Iris pigment epithelial cell (primary cell): ENCODE measurements at regions not wholly inside any gene's neighbourhood (a gene's known extent, or its start where the extent isn't known, plus 50 kb on each side); places are given as distances from the start of the nearest gene placed in this dataset.
"Not testable (repeated sequence)": the region's sequence is repeated elsewhere in the genome, so short reads cannot be mapped to it uniquely, and the experiment has no call there.

ENCODE experiments used
- DNase-seq: peaks from one replicate; pipeline ENCODE4 v3.0.0-alpha.2; 2011; ENCODE audit warnings: low read depth

GRCh38 chr11:91147885-91148284 is 925.0 kb upstream of the CHORDC1 start:
- no peak for DNase-seq

- DNase-seq: no peak
These were observed 918.8 kb upstream of the CHORDC1 start for GRCh38 chr11:91141655-91142054.

GRCh38 chr11:91136631-91137030 is 913.8 kb upstream of the CHORDC1 start:
- no peak for DNase-seq

- no peak for DNase-seq
These were observed 910.5 kb upstream of the CHORDC1 start for GRCh38 chr11:91133361-91133760.

DNA sequence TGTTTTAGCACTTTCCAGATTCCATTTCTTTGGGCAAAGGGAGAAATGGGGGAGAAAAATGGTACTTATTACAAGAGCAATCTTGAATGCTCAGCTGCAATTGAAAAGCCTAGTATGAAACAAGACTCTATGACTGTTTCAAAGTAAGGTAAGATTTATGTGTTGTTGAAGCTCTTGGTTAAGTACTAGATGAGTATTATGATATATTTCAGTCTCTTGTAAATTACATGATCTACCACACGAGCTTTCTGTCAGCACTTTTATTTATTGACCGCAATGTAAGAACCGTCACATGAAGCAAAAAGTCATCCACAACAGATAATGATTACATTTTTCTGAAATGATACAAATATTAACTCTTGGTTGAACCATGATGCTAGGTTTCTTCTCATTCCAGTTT is 906.7 kb upstream of the CHORDC1 start:
- DNase-seq: no peak

DNA sequence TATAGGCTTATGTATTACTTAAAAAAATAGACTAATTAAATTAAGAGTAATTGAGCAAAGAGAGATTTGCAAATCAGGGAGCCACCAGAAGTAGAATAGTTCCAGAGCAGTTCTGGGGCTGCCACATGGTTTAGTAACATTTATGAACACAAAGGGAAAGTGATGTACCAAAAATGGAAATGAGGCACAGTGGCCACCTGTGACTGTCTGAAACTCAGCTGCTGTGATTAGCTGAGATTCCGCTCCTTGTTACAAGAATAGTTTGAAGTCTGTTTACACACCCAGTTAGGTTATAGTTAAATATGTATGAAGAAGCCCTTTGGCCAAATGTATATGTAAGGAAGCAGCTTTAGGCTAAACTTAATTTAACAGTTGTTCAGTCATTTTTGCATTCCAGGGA is 901.5 kb upstream of the CHORDC1 start:
- DNase-seq: no peak

DNA sequence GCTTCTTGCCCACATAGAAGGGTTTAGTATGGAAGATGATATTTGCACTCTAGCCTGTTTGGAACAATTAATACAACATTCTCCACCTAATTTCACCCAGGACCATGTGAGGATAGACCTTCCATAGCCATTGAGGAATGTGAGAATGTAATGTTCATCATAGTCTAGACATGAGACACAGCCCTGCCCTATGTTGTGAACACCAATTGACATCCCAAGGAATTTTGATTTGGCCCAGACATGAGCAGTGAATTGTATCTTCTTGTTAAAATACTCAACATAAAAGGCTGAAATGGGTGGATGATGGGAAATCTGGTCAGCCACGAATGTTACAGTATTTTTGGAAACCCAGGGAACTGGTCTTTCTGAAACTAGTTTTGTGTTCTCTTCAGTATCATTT is 892.3 kb upstream of the CHORDC1 start:
- no peak for DNase-seq

DNA sequence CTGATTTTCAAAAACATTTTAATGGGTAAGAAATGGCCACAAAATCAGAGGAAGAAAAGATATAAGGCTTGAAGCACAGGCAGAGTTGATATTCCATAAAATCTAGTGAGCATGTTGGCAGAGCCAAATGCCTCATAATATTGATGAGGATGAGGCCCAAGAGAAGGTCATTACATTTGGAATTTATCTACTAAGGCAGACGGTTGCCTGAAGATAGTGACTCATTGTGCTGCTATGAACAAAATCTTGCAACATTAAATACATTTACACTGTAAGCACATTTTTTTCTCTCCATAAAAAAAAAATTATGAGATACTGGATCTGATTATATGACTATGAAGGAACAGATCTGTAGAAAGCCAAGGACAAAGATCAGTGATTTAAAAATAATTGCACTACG is 881.4 kb upstream of the CHORDC1 start:
- peak; percentile 69 for DNase-seq

DNA sequence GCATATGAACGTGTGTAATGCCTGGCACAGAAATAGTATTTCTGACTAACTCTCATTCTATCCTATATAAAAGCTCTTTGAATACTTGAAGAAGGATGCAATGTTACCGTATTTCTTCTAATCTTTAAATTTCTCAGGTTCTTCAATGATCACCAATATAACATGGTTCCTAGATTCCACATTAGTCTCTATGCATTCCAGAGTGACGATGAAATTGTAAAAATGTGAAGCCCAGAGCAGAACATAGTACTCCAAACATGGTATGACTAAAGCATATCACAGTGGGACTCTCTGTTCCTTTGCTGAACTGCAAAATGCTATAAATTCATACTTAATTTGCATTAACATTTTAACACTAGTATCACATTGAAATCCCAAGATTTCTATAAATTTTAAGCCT is 877.6 kb upstream of the CHORDC1 start:
- peak; percentile 3 for DNase-seq

DNA sequence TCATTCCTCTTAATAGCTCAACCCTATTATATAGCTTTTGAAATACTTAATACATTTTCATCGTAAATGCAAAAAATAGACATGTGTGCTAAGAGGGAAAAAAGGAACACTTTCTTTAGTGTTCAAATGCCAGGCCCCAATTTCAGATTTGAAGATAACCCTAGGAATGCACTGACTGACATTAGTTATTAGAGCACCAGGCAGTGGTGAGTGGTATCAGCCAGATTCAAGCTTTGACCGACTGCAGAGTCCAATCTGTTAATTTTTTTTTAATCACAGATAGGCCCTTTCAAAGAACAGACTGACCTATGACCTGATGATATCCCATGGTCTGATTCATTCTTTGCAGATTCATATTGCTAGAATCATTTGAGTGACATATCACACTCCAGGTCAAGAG is 874.2 kb upstream of the CHORDC1 start:
- no peak for DNase-seq

DNA sequence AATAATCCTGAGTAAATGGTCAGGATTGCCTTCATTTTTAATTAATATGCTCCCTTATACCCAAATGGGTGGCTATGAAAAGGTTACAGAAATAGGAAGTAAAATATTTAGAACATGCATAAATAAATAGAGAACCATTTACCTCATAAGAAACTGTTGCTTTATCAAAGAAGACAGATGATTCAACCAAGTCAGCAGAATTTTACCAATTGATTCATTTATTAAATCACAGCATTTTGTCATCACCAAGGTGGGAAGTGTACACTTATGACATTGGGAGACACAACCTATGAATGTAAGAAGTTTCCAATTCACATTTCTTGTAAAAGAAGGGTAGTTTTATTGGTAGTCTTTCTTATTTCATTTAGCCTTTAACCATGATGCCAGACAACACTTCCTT is 870.3 kb upstream of the CHORDC1 start:
- DNase-seq: no peak

- DNase-seq: no peak
These were observed 868.7 kb upstream of the CHORDC1 start for GRCh38 chr11:91091563-91091962.

DNA sequence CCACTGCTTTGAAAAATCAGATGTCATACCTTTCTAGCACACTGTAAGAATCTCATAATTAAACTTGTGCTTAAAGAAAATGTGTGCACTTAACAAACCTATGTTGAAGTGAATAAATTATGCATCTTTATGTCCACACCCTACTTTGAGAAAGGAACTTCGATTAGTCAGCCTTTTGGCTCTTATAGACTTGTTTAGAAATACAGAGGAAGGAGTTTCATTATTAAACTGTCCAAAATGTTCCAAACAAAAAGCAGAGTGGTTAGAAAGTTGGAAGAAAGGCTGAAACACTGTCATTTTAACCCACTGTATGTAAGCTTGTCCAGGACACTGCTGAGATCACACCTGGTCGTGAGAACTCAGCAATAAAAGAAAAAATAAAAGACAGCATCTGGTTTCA is 863.2 kb upstream of the CHORDC1 start:
- no peak for DNase-seq

DNA sequence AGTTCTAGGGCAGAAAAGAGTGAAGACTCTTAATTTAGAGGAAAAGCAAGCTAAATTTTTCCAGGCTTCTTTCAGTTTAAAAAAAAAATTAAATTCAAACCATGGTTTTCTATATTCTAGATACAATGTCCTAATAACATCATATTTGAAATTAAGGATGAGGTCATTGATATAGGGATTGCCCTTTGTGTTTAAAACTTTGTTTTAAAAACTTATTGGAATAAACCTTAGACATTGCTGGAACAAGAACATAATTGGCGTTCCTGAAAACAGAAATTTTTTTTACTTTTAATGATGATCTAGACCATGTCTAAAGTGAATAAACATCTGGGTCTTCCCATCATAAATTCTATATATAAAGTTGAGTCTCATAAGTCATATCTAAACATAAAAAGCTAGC is 859.4 kb upstream of the CHORDC1 start:
- no peak for DNase-seq

GRCh38 chr11:91081440-91082043 is 858.7 kb upstream of the CHORDC1 start:
- peak; percentile 46 for DNase-seq

DNA sequence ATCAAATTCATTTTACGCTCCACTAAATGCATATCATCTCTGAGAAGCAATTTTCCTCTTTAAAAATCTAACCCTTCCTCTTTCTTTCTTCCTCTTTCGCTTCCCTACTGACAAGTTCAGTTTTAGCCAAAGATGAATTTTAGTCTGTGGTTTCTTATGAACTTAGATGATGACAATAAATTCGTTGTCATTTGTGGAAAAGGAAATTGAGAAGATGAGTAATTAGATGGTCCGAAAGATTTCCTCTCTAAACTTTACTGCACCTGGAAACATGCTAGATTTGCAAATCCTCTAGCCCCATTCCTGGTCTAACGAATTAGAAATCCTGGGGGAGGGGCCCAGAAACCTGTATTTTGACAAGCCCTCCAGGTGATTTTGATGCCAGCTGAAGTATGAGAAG is 855.4 kb upstream of the CHORDC1 start:
- no peak for DNase-seq

GRCh38 chr11:91075032-91075695 is 852.3 kb upstream of the CHORDC1 start:
- DNase-seq: no peak

DNA sequence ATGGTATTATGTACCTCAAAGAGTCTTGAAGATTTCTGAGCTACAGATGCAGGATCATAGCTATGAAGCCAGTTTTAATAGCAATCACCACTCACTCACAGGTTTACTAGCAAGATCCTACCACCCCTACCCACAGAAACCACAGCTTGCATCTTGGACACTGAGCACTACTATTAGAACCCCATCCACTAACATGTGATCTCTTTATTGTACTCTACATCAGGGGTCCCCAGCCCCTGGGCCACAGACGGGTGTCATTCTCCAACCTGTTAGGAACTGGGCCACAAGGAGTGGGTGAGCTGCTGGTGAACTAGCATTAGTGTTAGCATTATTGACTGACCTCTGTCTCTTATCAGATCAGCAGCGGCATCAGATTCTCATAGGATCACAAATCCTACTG is 844.8 kb upstream of the CHORDC1 start:
- no peak for DNase-seq

GRCh38 chr11:91066456-91067047 is 843.7 kb upstream of the CHORDC1 start:
- no peak for DNase-seq

GRCh38 chr11:91063399-91063798 is 840.5 kb upstream of the CHORDC1 start:
- not testable (repeated sequence) for DNase-seq

DNA sequence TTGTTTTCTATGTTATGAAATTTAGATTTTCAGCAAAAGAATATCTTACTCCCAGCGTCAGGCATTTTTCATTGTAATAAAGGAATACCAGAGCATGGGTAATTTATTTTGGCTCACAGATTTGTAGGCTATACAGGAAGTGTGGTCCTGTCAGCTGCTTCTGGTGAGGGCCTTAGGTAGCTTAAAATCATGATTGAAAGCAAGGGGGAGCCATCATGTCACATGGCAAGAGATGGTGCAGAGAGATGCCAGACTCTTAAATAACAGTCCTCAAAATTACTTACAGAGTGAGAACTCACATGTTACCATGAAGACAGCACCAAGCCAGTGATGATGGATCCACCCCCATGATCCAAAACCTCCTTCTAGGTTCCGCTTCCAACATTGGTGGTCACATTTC is 825.0 kb upstream of the CHORDC1 start:
- DNase-seq: no peak

- DNase-seq: no peak
These were observed 823.4 kb upstream of the CHORDC1 start for GRCh38 chr11:91046261-91046660.

- no peak for DNase-seq
These were observed 818.8 kb upstream of the CHORDC1 start for GRCh38 chr11:91041626-91042025.

DNA sequence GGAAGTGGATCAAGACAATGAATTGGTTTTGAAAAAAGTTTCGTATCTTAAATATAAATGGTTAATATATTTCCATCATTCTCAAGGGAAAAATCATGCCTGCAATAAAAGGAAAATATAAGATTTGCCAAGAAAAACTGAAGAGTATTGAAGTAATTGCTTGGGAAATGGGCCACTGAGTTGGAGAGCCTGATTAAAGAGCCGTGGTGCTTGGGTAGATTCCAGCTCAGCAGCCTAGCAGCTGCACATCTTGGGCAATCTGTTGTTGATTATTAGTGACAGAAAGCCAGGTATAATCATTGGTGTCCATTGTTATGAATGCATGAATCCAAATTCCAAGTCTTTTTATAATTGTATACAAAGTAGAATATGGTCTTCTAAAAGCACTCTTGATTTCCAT is 800.9 kb upstream of the CHORDC1 start:
- DNase-seq: no peak
